Hematopoietic multipotent progenitor cell (in vitro differentiated cells): ENCODE measurements at regions not wholly inside any gene's neighbourhood (a gene's known extent, or its start where the extent isn't known, plus 50 kb on each side); places are given as distances from the start of the nearest gene placed in this dataset.

Experiments
- DNase-seq, 3 donors: peaks; one replicate each; pipeline ENCODE4 v3.0.0-alpha.2; 2011 to 2015; ENCODE audit warnings: low read depth in 2 of 3, low spot score in 2 of 3

GRCh38 chr16:80489173-80489572 lies 51.6 kb upstream of the DYNLRB2 start:
- no peak for DNase-seq

GRCh38 chr16:80488167-80488566 lies 52.6 kb upstream of the DYNLRB2 start:
- DNase-seq: no peak

GRCh38 chr16:80480664-80481063 lies 60.1 kb upstream of the DYNLRB2 start:
- DNase-seq: no peak

- no peak for DNase-seq
These were observed 63.0 kb upstream of the DYNLRB2 start for GRCh38 chr16:80477838-80478237.

GRCh38 chr16:80468029-80468428 lies 72.8 kb upstream of the DYNLRB2 start:
- DNase-seq: no peak

GRCh38 chr16:80466024-80466987 lies 74.5 kb upstream of the DYNLRB2 start:
- peak; percentile 24 to 88 (median 72) for DNase-seq

- no peak for DNase-seq
These were observed 76.9 kb upstream of the DYNLRB2 start for GRCh38 chr16:80463751-80464495.

- DNase-seq: no peak
These were observed 77.5 kb upstream of the DYNLRB2 start for GRCh38 chr16:80463326-80463725.

- no peak for DNase-seq
These were observed 77.9 kb upstream of the DYNLRB2 start for GRCh38 chr16:80462917-80463316.

GRCh38 chr16:80460988-80461387 lies 79.8 kb upstream of the DYNLRB2 start:
- DNase-seq: no peak

GRCh38 chr16:80459966-80460365 lies 80.8 kb upstream of the DYNLRB2 start:
- no peak for DNase-seq

- no peak for DNase-seq
These were observed 81.4 kb upstream of the DYNLRB2 start for GRCh38 chr16:80459331-80459777.

GRCh38 chr16:80457871-80458270 lies 82.9 kb upstream of the DYNLRB2 start:
- no peak for DNase-seq

GRCh38 chr16:80454802-80455201 lies 86.0 kb upstream of the DYNLRB2 start:
- DNase-seq: no peak

- no peak for DNase-seq
These were observed 91.4 kb upstream of the DYNLRB2 start for GRCh38 chr16:80449392-80449791.

- no peak for DNase-seq
These were observed 93.6 kb upstream of the DYNLRB2 start for GRCh38 chr16:80447241-80447640.

- DNase-seq: no peak
These were observed 98.0 kb upstream of the DYNLRB2 start for GRCh38 chr16:80442779-80443178.

GRCh38 chr16:80441935-80442334 lies 98.9 kb upstream of the DYNLRB2 start:
- no peak for DNase-seq

- no peak for DNase-seq
These were observed 100.1 kb upstream of the DYNLRB2 start for GRCh38 chr16:80440667-80441066.

- DNase-seq: no peak
These were observed 103.1 kb upstream of the DYNLRB2 start for GRCh38 chr16:80437707-80438106.

- DNase-seq: no peak
These were observed 104.3 kb upstream of the DYNLRB2 start for GRCh38 chr16:80436510-80436909.

- no peak for DNase-seq
These were observed 107.2 kb upstream of the DYNLRB2 start for GRCh38 chr16:80433623-80434022.
